LNCAP (cell line): ENCODE measurements at regions not wholly inside any gene's neighbourhood (a gene's known extent, or its start where the extent isn't known, plus 50 kb on each side); places are given as distances from the start of the nearest gene placed in this dataset.

ENCODE experiments used
- TF ChIP-seq, protein P1 (sequence below): fragments of 450-650 bp; IDR thresholded peaks from 2 replicates; pipeline ENCODE4 v1.5.1; 2017; ENCODE audit warnings: mild to moderate bottlenecking

DNA sequence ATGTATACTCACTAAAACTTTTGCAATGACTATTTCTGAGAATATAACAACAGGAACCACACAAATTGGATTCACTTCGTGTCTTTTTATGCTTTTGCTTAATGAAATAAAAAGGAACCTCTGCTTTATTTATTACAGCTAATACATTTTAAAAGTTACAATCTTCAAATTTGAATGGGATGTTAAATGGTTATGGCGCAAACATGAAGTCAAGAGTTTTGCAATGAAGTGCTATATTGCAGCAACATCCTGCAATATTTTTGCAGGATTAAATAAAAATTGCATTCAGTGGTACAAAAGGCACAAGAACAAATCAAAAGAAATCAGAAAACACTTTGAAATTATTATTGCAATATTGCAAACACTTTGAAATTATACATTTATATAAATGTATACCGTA, 1519.0 kb upstream of the MIR17HG start:
- TF ChIP-seq, protein P1, sequence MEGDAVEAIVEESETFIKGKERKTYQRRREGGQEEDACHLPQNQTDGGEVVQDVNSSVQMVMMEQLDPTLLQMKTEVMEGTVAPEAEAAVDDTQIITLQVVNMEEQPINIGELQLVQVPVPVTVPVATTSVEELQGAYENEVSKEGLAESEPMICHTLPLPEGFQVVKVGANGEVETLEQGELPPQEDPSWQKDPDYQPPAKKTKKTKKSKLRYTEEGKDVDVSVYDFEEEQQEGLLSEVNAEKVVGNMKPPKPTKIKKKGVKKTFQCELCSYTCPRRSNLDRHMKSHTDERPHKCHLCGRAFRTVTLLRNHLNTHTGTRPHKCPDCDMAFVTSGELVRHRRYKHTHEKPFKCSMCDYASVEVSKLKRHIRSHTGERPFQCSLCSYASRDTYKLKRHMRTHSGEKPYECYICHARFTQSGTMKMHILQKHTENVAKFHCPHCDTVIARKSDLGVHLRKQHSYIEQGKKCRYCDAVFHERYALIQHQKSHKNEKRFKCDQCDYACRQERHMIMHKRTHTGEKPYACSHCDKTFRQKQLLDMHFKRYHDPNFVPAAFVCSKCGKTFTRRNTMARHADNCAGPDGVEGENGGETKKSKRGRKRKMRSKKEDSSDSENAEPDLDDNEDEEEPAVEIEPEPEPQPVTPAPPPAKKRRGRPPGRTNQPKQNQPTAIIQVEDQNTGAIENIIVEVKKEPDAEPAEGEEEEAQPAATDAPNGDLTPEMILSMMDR: no peak

DNA sequence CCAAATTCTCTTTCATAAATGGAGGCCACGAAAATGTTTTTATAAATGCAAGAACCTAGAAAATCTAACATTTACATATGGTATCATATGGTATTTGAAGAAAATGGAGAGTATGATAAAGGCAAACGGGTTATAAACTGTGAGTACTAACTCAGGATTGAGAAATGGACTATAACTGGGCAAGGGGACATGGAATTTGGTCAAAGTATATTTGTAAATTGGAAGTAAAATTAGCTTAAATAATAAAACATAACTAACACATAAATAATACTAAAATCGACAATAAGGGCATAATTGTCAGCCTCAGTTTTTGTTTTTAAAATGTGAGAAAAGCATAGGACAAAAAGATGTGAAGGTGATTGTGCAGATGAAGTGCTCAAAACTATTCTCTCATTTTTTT, 1516.3 kb upstream of the MIR17HG start:
- TF ChIP-seq, protein P1: no peak

DNA sequence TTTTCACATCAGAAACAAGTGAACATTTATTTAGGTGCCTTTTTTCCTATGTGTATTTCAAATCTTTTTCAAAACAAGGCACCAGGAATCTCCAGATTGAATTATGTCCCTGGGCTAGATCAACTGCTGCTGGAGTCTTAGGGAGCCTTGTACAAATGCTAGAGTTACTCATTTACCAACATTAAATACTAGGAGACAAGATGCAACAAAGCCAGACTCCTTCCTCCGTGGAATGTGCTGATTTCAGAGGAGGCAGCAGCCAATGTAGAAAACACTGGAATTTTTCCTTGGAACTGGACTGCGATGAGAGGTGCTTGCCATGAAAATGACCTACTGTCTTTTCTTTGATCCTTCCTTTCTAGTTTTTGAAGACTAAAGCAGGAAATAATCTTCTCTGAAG, 1514.7 kb upstream of the MIR17HG start:
- TF ChIP-seq, protein P1: no peak

DNA sequence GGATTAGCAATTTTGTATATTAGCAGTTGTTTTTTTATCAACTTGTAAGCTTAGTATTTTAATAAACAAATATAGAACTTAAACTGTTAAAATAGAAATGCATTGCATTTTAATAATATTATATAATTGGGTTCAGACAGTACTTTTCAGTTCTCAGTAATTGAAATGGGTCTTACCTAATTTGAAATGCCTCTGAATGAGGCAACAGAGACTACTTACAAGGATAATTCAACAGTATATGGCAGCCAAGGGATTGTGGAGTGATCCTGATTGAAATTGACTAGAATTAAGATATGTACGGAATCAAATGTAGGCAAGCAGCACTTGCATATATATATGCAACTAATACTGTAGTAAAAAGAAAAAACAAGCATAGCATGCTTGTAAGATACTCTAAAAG, 1503.9 kb upstream of the MIR17HG start:
- TF ChIP-seq, protein P1: no peak

DNA sequence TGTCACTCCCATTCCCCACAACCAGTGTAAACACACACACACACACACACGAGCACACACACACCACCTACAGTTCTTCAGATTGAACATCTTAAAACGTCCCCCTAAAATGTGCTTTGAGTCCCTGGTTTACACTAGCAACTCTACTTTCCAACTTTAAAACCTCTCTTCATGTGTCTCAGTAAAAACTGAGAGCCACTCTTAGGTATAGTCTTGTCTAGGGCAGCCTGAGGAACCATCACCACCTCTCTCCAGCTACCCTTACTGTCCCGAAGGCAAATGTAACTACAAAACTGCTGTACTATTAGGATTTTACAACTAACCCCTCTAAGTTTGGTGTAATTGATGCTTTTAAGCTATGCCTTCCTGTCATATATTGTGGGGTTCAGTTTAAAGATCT, 1501.6 kb upstream of the MIR17HG start:
- TF ChIP-seq, protein P1: no peak

DNA sequence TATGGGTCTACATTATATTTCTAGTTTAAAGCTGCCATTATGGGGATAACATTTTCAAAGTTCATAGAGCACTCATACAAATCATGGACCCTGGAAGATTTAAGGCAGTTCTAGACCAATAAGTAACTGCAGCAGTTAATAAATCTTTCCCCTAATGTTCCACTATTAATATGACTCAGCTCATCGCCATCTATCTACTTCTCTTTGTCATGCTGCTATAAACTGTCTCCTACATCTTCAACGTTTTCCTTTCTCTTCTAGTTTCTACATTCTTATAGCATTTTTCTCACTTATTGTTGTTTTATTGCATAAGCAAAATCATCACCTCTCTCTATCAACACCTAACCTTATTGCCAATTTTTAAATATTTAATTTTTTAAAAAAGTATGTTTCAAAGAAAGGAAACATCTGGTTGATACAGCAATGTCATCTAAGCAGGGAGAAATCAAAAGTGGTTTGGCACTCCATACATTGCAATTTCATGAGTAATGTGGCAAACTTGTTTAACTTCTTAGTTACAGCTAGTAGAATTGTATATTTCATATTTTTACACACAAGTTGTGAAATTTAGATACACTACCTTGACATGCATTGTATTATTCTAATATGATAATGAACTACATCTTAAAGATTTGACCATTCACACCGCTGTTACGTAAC, 1500.4 kb upstream of the MIR17HG start:
- TF ChIP-seq, protein P1: no peak

DNA sequence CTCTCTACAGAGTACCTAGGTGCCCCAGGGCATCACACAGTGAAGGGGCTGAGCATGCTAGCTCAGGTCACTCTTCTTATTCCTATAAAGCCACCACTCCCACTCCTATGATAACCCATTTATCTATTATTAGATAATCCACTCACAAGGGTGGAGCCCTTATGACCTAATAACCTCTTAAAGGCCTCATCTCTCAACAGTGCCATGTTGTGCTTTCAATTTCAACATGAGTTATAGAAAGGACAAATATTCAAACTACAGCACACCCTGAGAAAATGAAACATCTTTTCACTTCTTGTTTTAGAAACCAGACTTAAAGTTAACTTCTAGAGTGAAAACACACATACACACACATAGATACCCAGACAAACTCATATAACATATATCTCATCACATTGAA, 1494.9 kb upstream of the MIR17HG start:
- TF ChIP-seq, protein P1: no peak

DNA sequence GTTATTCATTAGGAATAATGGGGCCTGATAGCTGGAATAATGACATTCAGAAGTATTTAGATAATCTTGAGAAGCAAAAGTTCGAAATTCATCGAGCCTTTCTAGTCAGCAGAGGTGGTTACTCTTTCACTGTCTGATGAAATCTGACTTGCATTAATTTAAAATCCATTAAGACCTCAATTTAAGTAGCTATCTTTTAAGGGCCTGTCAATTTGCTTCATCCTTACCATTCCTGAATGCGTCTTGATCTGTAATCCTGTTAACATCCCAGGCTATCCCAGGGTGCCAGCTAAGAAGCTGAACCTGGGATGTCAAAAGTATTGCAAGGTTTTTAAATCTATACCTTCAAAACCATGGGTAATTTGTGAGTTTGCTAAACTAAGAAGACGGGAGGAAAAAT, 1491.0 kb upstream of the MIR17HG start:
- TF ChIP-seq, protein P1: no peak
